GM18519 (cell line): ENCODE measurements at regions not wholly inside any gene's neighbourhood (a gene's known extent, or its start where the extent isn't known, plus 50 kb on each side); places are given as distances from the start of the nearest gene placed in this dataset.

Experiments used
- ATAC-seq: cut with Tn5 transposase; IDR thresholded peaks from one replicate; pipeline ENCODE4 v1.9.1; 2021; ENCODE audit warnings: mild to moderate bottlenecking, moderate library complexity; ENCODE audit not compliant: unreplicated experiment, low FRiP score

- ATAC-seq: no peak
These were observed 155.0 kb downstream of the OPN5 start for GRCh38 chr6:47936820-47937219.

GRCh38 chr6:47934023-47934422 lies 152.2 kb downstream of the OPN5 start:
- ATAC-seq: no peak

- no peak for ATAC-seq
These were observed 150.7 kb downstream of the OPN5 start for GRCh38 chr6:47932575-47932974.

- ATAC-seq: no peak
These were observed 142.2 kb downstream of the OPN5 start for GRCh38 chr6:47924001-47924400.

GRCh38 chr6:47922391-47922790 lies 140.6 kb downstream of the OPN5 start:
- ATAC-seq: no peak

GRCh38 chr6:47919875-47920274 lies 138.0 kb downstream of the OPN5 start:
- ATAC-seq: no peak

GRCh38 chr6:47917811-47918210 lies 136.0 kb downstream of the OPN5 start:
- ATAC-seq: no peak

GRCh38 chr6:47917202-47917601 lies 135.4 kb downstream of the OPN5 start:
- no peak for ATAC-seq

GRCh38 chr6:47915017-47915416 lies 133.2 kb downstream of the OPN5 start:
- ATAC-seq: no peak

GRCh38 chr6:47908271-47908670 lies 126.4 kb downstream of the OPN5 start:
- ATAC-seq: no peak

GRCh38 chr6:47905717-47906116 lies 123.9 kb downstream of the OPN5 start:
- ATAC-seq: no peak

- no peak for ATAC-seq
These were observed 115.4 kb downstream of the OPN5 start for GRCh38 chr6:47897247-47897646.

GRCh38 chr6:47890326-47890875 lies 108.6 kb downstream of the OPN5 start:
- no peak for ATAC-seq

GRCh38 chr6:47879015-47879414 lies 97.2 kb downstream of the OPN5 start:
- no peak for ATAC-seq
